ENCODE measurements at regions not wholly inside any gene's neighbourhood (a gene's known extent, or its start where the extent isn't known, plus 50 kb on each side); places are given as distances from the start of the nearest gene placed in this dataset.
A peak's percentile ranks its signal among the peaks of the same experiment; 100 is the strongest.

GRCh38 chr6:164347455-164347854 is 932.9 kb downstream of the QKI start (continued):
- TF ChIP-seq, protein P1, sequence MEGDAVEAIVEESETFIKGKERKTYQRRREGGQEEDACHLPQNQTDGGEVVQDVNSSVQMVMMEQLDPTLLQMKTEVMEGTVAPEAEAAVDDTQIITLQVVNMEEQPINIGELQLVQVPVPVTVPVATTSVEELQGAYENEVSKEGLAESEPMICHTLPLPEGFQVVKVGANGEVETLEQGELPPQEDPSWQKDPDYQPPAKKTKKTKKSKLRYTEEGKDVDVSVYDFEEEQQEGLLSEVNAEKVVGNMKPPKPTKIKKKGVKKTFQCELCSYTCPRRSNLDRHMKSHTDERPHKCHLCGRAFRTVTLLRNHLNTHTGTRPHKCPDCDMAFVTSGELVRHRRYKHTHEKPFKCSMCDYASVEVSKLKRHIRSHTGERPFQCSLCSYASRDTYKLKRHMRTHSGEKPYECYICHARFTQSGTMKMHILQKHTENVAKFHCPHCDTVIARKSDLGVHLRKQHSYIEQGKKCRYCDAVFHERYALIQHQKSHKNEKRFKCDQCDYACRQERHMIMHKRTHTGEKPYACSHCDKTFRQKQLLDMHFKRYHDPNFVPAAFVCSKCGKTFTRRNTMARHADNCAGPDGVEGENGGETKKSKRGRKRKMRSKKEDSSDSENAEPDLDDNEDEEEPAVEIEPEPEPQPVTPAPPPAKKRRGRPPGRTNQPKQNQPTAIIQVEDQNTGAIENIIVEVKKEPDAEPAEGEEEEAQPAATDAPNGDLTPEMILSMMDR (IDR thresholded peaks at IDR 0.05 in 2 of 3, conservative IDR thresholded peaks at IDR 0.05 in 1 of 3; ENCODE audit: insufficient read depth in 2 of 3, low read depth in 1 of 3, low read length in 3 of 3) = peak; percentile 63 to 98 (median 85)
- peak; percentile 57 to 82 for TF ChIP-seq RAD21 (CRISPR knock-in tag; conservative IDR thresholded peaks at IDR 0.05 in 1 of 2, IDR thresholded peaks at IDR 0.05 in 1 of 2)

DNA sequence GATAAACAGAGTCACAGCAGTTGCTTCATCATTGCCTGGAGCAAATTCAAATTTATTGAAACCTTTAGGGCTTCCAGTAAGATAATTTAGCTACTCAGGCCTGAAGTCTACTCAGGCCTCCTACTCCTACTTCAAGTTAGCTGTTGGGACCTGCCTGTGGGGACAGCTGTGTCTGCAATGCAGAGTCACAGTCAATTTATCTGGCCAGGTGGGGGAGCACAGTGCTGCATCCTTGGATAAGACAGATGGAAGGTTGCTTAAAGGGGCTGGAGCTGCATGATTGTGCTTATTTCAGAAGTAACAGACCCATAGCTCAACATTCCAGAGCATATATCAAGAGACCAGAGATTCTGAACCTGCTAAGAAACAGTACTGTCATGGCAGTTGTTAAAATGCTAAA is 932.1 kb downstream of the QKI start:
- Histone ChIP-seq H3K4me3 (no peak overlapping the region), H4K20me1 (replicated peaks; ENCODE audit: control insufficient read depth, insufficient read depth, low read length) (no peaks in the 10 kb centered on the region), H3K9me1 (ENCODE audit: control insufficient read depth, insufficient read depth, low read length) (no peaks in the 10 kb centered on the region), H3K9ac (ENCODE audit: insufficient read depth in 1 of 2, low read depth in 2 of 2, low read length in 2 of 2) (peak overlapping the region in 1 of 2 experiments; percentile 55; a peak in 2 of 4 replicates), H3K9me3 (replicated peaks; ENCODE audit: control insufficient read depth, insufficient read depth, low read depth, low read length) (no peaks in the 10 kb centered on the region), H3K27me3 (ENCODE audit: control insufficient read depth in 2 of 2, insufficient read depth in 2 of 2, low read length in 2 of 2) (no peaks in the 10 kb centered on the region), H3K4me1 (replicated peaks in 1 of 2; ENCODE audit: control insufficient read depth in 2 of 2, insufficient read depth in 2 of 2, low read length in 2 of 2) (peaks cover 0 to 7% of the 10 kb centered on the region in 2 experiments; a peak in 2 of 5 replicates), H2AFZ (ENCODE audit: low read depth, low read length) (no peak overlapping the region), H3K27ac (ENCODE audit: extremely low read depth, low read depth, low read length) (peak overlapping the region; percentile 73), H3K36me3 (ENCODE audit: control insufficient read depth, insufficient read depth, low read length) (no peaks in the 10 kb centered on the region), H3K4me2 (ENCODE audit: insufficient read depth, low read length) (0 out of 2 replicates have a peak overlapping the region, but pooled peaks have one; percentile 43), H3K79me2 (ENCODE audit: control insufficient read depth, insufficient read depth, low read length) (no peaks in the 10 kb centered on the region)
- in situ Hi-C loops (cut with MboI) = no loop called here
- ATAC-seq (peak; percentile 92), FAIRE-seq (peak; percentile 85), DNase-seq (ENCODE audit: extremely low read depth in 1 of 4, low spot score in 3 of 4) (peak; percentile 53 to 87 (median 63))
- CTCF ChIA-PET (ENCODE audit: low intra/inter-chr PET ratio) = no interaction called here
- BruUV-seq (replicated peaks) = no TSS peak
- POLR2A ChIA-PET = interaction anchor here (0.9 kb wide), 1 partner anchor 9 kb away, joined by 3 read pairs; no protein-coding TSS in a partner anchor
- intact Hi-C loops (cut with micrococcal nuclease) = loop anchor here (2.0 to 5.0 kb wide), 2 partner anchors 71 to 580 kb away; no protein-coding TSS in a partner anchor
- TF ChIP-seq FOXP4 (CRISPR knock-in tag; IDR thresholded peaks at IDR 0.05; ENCODE audit: borderline replicate concordance) = no peak
- TF ChIP-seq DNMT1 (IDR thresholded peaks at IDR 0.05) = no peak
- no peak for TF ChIP-seq HMGN3 (IDR thresholded peaks at IDR 0.05; ENCODE audit: borderline replicate concordance, extremely low read depth, insufficient read length, low read depth, low read length)
- TF ChIP-seq SOX6 (IDR thresholded peaks at IDR 0.05) = peak; percentile 66; the same call in 1 of the 2 replicates
- TF ChIP-seq ZNF511 (CRISPR knock-in tag; IDR thresholded peaks at IDR 0.05) = no peak
- TF ChIP-seq SAP30 (IDR thresholded peaks at IDR 0.05; ENCODE audit: borderline replicate concordance, insufficient read depth, low read depth, low read length, poor library complexity, severe bottlenecking) = no peak
- TF ChIP-seq SMARCA4 (IDR thresholded peaks at IDR 0.05) = peak; percentile 75
- TF ChIP-seq XRCC4 (IDR thresholded peaks at IDR 0.05; ENCODE audit: extremely low read depth, insufficient read depth, insufficient read length) = no peak
- no peak for TF ChIP-seq ZFP91 (CRISPR knock-in tag; IDR thresholded peaks at IDR 0.05)
- peak; percentile 61 for TF ChIP-seq MAFG (tag; conservative IDR thresholded peaks at IDR 0.05)
- TF ChIP-seq KLF16 (IDR thresholded peaks at IDR 0.05) = peak; percentile 89
- peak; percentile 30 to 42; a peak in 3 of 4 replicates for TF ChIP-seq RAD21 (CRISPR knock-in tag; conservative IDR thresholded peaks at IDR 0.05 in 1 of 2, IDR thresholded peaks at IDR 0.05 in 1 of 2)

Measured in K562 (cell line).